Activated T-cell treated with anti-CD3 and anti-CD28 coated beads, Interleukin-2, amount 50 U/mL, for 24 hours (primary cell): ENCODE measurements at regions not wholly inside any gene's neighbourhood (a gene's known extent, or its start where the extent isn't known, plus 50 kb on each side); places are given as distances from the start of the nearest gene placed in this dataset.

Source experiments
- DNase-seq: peaks from one replicate; pipeline ENCODE4 v3.0.0-alpha.2; 2020
- H3K27ac Mint-ChIP-seq: 2 replicates; pipeline ENCODE4 v1.8.0; 2020; ENCODE audit warnings: mild to moderate bottlenecking, mixed read lengths
- H3K27me3 Mint-ChIP-seq: 2 replicates; pipeline ENCODE4 v1.8.0; 2020; ENCODE audit warnings: mixed read lengths
- H3K36me3 Mint-ChIP-seq: 2 replicates; pipeline ENCODE4 v1.8.0; 2020; ENCODE audit warnings: low read depth, mixed read lengths
- H3K4me1 Mint-ChIP-seq: 2 replicates; pipeline ENCODE4 v1.8.0; 2020; ENCODE audit warnings: low read depth, mixed read lengths
- H3K4me3 Mint-ChIP-seq: 2 replicates; pipeline ENCODE4 v1.8.0; 2020; ENCODE audit warnings: mild to moderate bottlenecking, moderate library complexity, mixed read lengths
- H3K9me3 Mint-ChIP-seq: 2 replicates; pipeline ENCODE4 v1.8.0; 2020; ENCODE audit warnings: mixed read lengths

- H3K36me3 Mint-ChIP-seq: no peaks in the 10 kb centered on the region
- H3K4me3 Mint-ChIP-seq: peak overlapping the region; percentile 38
- DNase-seq: peak; percentile 96
- H3K27ac Mint-ChIP-seq: peak overlapping the region; percentile 23
- peaks cover 50% of the 10 kb centered on the region for H3K27me3 Mint-ChIP-seq
- H3K4me1 Mint-ChIP-seq: peaks cover 17% of the 10 kb centered on the region
- H3K9me3 Mint-ChIP-seq: no peaks in the 10 kb centered on the region
Measured at GRCh38 chr14:106872611-106873446, 1346.4 kb downstream of the TMEM121 start.

- Mint-ChIP-seq H3K4me1 (peaks cover 17% of the 10 kb centered on the region), H3K9me3 (no peaks in the 10 kb centered on the region), H3K27ac (no peak overlapping the region), H3K4me3 (no peak overlapping the region), H3K36me3 (no peaks in the 10 kb centered on the region), H3K27me3 (peaks cover 51% of the 10 kb centered on the region)
- no peak for DNase-seq
Measured at GRCh38 chr14:106874350-106874749, 1348.0 kb downstream of the TMEM121 start.

DNA sequence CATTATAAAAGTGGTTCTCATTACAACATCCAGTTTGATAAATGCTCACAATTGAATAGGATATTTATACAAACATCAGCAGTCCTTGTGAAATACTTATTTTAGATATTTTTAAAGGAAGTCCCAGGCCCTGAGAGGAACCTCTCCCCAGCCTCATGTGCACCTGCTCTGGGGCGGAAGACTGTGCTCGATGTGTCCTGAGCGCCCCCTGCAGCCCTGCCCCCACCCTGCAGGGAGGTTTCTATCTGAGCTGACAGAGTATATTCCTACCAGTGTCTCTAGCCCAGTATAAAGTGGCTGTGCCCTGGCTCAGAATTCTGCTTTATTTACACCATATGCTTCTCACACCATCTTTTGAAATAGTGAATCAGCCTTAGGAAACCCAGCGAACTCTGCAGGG lies 1349.1 kb downstream of the TMEM121 start:
- Mint-ChIP-seq H3K27me3 (peaks cover 41% of the 10 kb centered on the region), H3K36me3 (no peaks in the 10 kb centered on the region), H3K4me1 (peaks cover 17% of the 10 kb centered on the region), H3K27ac (no peak overlapping the region), H3K4me3 (no peak overlapping the region), H3K9me3 (no peaks in the 10 kb centered on the region)
- peak; percentile 49 for DNase-seq

DNA sequence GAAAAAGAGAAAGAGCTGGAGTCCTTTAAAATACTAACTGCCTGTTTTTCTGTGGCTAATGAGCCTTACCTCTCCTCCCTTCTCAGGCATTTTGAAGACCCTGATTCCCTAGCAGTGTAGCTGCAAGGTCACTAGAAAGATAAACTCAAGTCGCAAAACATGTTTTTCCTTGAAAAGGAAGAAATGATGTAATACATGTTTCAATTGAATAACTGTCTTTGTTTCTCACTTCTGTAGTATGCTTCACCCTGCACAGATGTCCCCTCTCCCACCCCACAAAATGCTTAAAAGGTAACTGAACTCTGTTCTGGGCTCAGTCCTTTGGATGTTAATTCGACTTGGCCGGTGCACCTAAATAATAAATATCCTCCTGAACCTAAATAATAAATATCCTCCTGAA lies 1350.3 kb downstream of the TMEM121 start:
- no peak for DNase-seq
- H3K4me1 Mint-ChIP-seq: peaks cover 17% of the 10 kb centered on the region
- H3K9me3 Mint-ChIP-seq: no peaks in the 10 kb centered on the region

DNA sequence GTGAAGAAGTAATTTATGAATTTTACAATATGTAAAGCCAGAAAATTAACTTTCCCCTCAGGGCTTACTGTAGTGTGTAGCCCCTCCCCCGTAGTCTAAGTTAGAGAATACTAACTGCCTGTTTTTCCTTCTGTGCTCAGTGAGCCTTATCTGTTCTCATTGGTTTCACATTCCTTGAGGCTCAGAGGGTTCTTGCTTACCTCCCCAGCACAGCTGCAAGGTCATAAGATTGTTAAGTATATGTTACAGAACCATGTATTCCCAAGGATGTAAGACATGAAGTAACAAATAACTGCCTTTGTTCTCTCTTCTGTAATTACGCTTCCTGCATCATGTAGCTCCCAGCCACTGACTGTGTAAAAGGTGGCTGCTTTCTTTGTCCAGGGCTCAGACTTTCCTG lies 1351.1 kb downstream of the TMEM121 start:
- Mint-ChIP-seq H3K9me3 (no peaks in the 10 kb centered on the region), H3K27ac (no peak overlapping the region), H3K36me3 (no peaks in the 10 kb centered on the region), H3K4me1 (peaks cover 16% of the 10 kb centered on the region), H3K4me3 (no peak overlapping the region), H3K27me3 (peaks cover 32% of the 10 kb centered on the region)
- no peak for DNase-seq

More for the DNA sequence above, 1350.3 kb downstream of the TMEM121 start:
- H3K4me3 Mint-ChIP-seq: no peak overlapping the region
- H3K27me3 Mint-ChIP-seq: peaks cover 33% of the 10 kb centered on the region
- no peak overlapping the region for H3K27ac Mint-ChIP-seq
- H3K36me3 Mint-ChIP-seq: no peaks in the 10 kb centered on the region

- no peaks in the 10 kb centered on the region for H3K36me3 Mint-ChIP-seq
- no peak overlapping the region for H3K4me3 Mint-ChIP-seq
- DNase-seq: peak; percentile 49
- H3K4me1 Mint-ChIP-seq: peaks cover 3% of the 10 kb centered on the region
- H3K27me3 Mint-ChIP-seq: peaks cover 26% of the 10 kb centered on the region
- H3K27ac Mint-ChIP-seq: no peak overlapping the region
- H3K9me3 Mint-ChIP-seq: no peaks in the 10 kb centered on the region
Measured at GRCh38 chr14:106879241-106879640, 1352.9 kb downstream of the TMEM121 start.

- DNase-seq: peak; percentile 56
- no peak overlapping the region for H3K27ac Mint-ChIP-seq
- no peak overlapping the region for H3K4me3 Mint-ChIP-seq
- H3K36me3 Mint-ChIP-seq: no peaks in the 10 kb centered on the region
- no peaks in the 10 kb centered on the region for H3K4me1 Mint-ChIP-seq
- peaks cover 7% of the 10 kb centered on the region for H3K27me3 Mint-ChIP-seq
- H3K9me3 Mint-ChIP-seq: no peaks in the 10 kb centered on the region
Measured at GRCh38 chr14:106883218-106883692, 1356.9 kb downstream of the TMEM121 start.
